HS-5 (cell line): ENCODE measurements at regions not wholly inside any gene's neighbourhood (a gene's known extent, or its start where the extent isn't known, plus 50 kb on each side); places are given as distances from the start of the nearest gene placed in this dataset.
"Not testable (repeated sequence)": the region's sequence is repeated elsewhere in the genome, so short reads cannot be mapped to it uniquely, and the experiment has no call there.

Source experiments
- DNase-seq: peaks from one replicate; pipeline ENCODE4 v3.0.0-alpha.2; 2012; ENCODE audit warnings: low read depth

GRCh38 chr20:53721445-53721963 lies 127.9 kb upstream of the ZNF217 start:
- not testable (repeated sequence) for DNase-seq

GRCh38 chr20:53719171-53719803 lies 125.6 kb upstream of the ZNF217 start:
- DNase-seq, result not testable (repeated sequence)

GRCh38 chr20:53718142-53719021 lies 124.7 kb upstream of the ZNF217 start:
- no peak for DNase-seq

GRCh38 chr20:53716395-53716794 lies 122.8 kb upstream of the ZNF217 start:
- no peak for DNase-seq

- DNase-seq, result no peak
Observed at GRCh38 chr20:53714524-53714923, 120.9 kb upstream of the ZNF217 start.

GRCh38 chr20:53713328-53714056 lies 119.9 kb upstream of the ZNF217 start:
- no peak for DNase-seq

- no peak for DNase-seq
Observed at GRCh38 chr20:53712212-53712977, 118.8 kb upstream of the ZNF217 start.

DNA sequence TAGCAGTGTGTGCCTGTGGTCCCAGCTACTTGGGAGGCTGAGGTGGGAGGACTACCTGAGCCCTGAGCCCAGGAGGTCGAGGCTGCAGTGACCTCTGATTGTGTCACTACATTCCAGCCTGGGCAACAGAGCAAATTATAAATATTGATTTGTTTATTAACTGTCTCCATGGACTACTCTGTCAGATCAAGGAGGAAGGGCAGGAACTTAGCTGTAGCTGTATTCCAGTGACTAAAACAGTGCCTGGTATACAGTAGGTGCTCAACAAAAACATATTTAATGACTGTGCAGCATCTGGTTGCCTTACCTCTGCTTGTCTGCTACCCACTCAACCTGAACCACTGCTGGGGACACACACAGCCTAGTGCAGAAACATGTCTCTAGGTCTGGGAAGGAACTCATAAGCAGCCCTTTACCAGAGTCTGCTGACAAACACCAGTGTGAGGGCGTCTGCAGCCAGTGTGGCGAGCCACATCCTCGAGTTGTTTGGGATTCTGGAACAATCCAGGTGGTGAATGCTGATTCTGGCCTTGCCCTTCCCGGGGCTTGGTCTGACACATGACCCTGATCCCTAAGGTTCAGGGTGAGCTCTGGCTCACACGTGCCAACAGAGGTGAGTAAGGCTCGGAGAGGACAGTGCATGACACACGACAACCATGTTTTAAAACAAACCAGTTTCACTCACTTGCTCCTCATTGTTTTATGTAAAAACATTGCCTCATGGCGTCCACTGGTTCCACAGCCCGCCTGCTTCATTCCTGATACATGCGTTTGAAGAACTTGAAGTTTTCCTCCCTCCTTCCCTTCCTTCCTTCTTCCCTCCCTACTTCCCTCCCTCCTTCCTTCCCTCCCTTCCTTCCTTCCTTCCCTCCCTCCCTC lies 117.9 kb upstream of the ZNF217 start:
- DNase-seq, result no peak

- DNase-seq, result peak; percentile 92
Observed at GRCh38 chr20:53708129-53708968, 114.7 kb upstream of the ZNF217 start.

- peak; percentile 61 for DNase-seq
Observed at GRCh38 chr20:53707371-53708055, 113.9 kb upstream of the ZNF217 start.

DNA sequence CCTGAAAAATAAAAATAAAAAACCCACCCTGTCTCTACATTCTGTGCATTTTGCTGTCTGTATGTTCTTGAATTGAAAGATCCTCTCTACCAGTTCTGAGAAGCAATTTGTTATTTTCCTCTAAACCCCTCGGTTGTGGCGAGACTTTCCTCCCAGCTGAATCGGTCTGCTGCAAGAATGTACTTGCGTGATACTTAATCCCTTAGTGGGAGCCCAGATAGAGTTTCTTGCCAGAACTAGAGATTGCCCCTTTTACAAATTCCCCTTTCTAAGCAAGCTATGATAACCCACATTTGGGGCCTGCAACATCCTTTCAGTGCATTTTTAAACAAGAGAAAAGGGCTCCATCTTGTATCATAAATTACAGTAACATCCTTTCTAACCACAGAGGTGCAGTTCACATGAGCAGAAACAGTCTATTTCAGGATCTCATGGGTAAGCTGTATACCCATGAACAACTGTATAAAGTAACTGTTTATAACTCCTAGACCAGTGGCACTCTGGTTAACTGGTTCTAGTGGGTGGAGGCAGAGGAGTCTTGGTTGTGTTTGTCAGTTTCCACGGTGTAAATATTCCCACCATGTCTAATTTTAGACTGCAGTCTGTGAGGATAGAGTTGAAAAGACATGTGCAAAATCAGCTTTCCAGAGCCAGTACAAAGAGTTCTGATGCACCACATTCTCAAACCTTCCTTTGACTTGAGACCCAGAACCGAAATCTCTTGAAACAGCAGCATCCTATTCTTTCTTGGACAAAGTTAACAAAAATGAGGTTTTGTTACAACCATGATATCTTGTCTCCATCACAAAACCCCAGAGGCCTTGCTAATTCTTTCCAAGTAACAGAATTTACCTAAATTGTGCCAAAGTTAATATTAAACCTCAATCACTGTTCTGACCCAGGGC lies 113.1 kb upstream of the ZNF217 start:
- DNase-seq, result no peak

GRCh38 chr20:53706008-53706465 lies 112.4 kb upstream of the ZNF217 start:
- DNase-seq, result peak; percentile 79

DNA sequence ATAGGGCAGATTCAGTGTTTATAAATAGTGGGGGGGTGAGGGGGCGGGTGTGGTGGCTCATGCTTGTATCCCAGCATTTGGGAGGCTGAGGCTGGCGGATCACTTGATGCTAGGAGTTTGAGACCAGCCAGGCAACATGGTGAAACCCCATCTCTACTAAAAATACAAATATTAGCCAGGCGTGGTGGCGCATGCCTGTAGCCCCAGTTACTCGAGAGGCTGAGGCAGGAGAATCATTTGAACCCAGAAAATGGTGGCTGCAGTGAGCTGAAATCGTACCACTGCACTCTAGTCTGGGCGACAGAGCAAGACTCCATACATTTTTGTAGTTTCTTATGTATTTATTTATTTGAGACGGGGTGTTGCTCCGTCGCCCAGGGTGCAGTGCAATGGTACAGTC lies 109.0 kb upstream of the ZNF217 start:
- no peak for DNase-seq

DNA sequence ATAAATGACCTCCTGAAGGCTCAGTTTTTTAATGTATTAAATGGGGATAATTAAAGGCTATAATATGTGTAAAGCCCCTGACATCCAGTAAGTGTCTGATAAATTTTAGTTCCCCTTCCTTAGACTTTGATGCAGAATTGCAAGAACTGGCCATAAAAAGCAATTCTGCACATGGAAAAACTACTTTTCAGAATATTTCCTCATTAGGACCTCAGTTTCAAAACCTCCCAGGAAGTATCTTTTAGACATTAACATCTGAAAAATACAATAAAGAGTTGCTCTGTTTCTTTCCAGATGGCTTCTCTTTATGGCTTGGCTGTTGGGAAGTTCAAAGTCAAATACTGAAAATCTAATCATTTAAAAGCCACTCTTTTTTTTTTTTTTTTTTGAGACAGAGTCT lies 106.3 kb upstream of the ZNF217 start:
- no peak for DNase-seq

DNA sequence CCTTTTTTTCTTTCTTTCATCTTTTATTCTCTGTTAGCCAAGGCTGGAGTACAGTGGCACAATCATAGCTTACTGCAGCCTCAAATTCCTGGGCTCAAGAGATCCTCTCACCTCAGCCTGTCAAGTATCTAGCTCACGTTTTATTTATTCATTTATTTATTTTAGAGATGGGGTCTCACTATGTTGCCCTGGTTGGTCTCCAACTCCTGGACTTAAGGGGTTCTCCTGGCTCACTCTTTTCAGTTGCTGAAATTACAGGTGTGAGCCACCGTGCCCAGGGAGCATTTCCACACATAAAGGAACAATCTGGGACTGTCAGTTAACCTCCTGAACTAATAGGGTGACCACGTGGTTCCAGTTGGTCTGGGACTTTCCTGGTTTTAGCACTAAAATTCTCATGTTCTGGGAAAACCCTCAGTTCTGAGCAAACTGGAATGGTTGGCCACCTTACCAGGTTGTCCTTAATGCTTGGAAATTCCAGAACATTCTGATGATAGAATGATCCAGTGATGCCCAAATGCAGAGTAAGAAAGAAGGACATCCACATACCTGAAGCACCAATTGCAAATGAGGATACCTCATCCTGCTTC lies 105.5 kb upstream of the ZNF217 start:
- no peak for DNase-seq

DNA sequence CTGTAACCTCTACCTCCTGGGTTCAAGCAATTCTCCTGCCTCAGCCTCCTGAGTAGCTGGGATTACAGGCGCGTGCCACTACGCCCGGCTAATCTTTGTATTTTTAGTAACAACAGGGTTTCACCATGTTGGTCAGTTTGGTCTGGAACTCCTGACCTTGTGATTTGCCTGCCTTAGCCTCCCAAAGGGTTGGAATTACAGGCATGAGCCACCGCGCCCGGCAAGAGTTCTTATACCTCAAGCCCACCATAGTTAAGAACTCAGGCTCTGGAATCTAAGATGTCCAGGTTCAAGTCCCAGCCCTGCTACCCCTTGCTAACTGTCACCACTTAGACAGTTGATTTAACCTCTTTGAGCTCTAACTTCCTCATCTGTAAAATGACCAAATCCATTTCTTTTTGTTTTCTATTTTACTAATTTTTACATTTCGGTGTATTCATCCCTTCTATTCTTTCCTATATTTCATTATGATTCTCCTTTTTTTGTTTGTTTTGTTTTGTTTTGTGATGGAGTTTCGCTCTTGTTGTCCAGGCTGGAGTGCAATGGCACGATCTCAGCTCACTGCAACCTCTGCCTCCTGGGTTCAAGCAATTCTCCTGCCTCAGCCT lies 104.8 kb upstream of the ZNF217 start:
- DNase-seq, result no peak
